HEK293T (cell line): ENCODE measurements at regions not wholly inside any gene's neighbourhood (a gene's known extent, or its start where the extent isn't known, plus 50 kb on each side); places are given as distances from the start of the nearest gene placed in this dataset.
"Not testable (repeated sequence)": the region's sequence is repeated elsewhere in the genome, so short reads cannot be mapped to it uniquely, and the experiment has no call there.

Source experiments
- CTCF ChIA-PET: fragments of 350-600 bp; formaldehyde crosslinking; extraction: SDS; loops from one replicate; lab custom pipeline; 2021; ENCODE audit warnings: antibody characterized with exemption, inconsistent platforms; lab: Yijun Ruan, JAX
- POLR2A ChIA-PET: fragments of 350-600 bp; formaldehyde crosslinking; extraction: SDS; loops from one replicate; lab custom pipeline; 2020; ENCODE audit warnings: antibody characterized with exemption, inconsistent platforms; lab: Yijun Ruan, JAX
- DNase-seq: peaks from one replicate; pipeline ENCODE4 v3.0.0; 2012; ENCODE audit warnings: mixed read lengths; ENCODE audit errors: extremely low spot score
- ARNT ChIP-seq: fragments of 450-650 bp; IDR thresholded peaks from 2 replicates; pipeline ENCODE4 v1.6.1; 2017; ENCODE audit warnings: mild to moderate bottlenecking
- BHLHE40 ChIP-seq: fragments of 450-650 bp; IDR thresholded peaks from 2 replicates; pipeline ENCODE4 v1.6.1; 2016; ENCODE audit warnings: mild to moderate bottlenecking, moderate library complexity, borderline replicate concordance
- CTBP1 ChIP-seq: fragments of 450-650 bp; IDR thresholded peaks from 2 replicates; pipeline ENCODE4 v1.6.1; 2016; ENCODE audit warnings: borderline replicate concordance
- ELF4 ChIP-seq: fragments of 450-650 bp; IDR thresholded peaks from 2 replicates; pipeline ENCODE4 v1.6.1; 2017; ENCODE audit warnings: antibody characterized with exemption
- FOXA1 ChIP-seq: fragments of 450-650 bp; IDR thresholded peaks from 2 replicates; pipeline ENCODE4 v1.6.1; 2016; ENCODE audit warnings: mild to moderate bottlenecking
- FOXK2 ChIP-seq: fragments of 450-650 bp; IDR thresholded peaks from 2 replicates; pipeline ENCODE4 v1.6.1; 2016; ENCODE audit warnings: mild to moderate bottlenecking
- FOXM1 ChIP-seq: fragments of 450-650 bp; IDR thresholded peaks from 2 replicates; pipeline ENCODE4 v1.6.1; 2017; ENCODE audit warnings: mild to moderate bottlenecking, borderline replicate concordance
- HDGF ChIP-seq: fragments of 450-650 bp; IDR thresholded peaks from 2 replicates; pipeline ENCODE4 v1.6.1; 2017; ENCODE audit warnings: antibody characterized with exemption, borderline replicate concordance
- L3MBTL2 ChIP-seq: fragments of 450-650 bp; conservative IDR thresholded peaks from 2 replicates; pipeline ENCODE4 v1.6.1; 2016; ENCODE audit warnings: mild to moderate bottlenecking
- LEF1 ChIP-seq: fragments of 450-650 bp; IDR thresholded peaks from 2 replicates; pipeline ENCODE4 v1.6.1; 2017; ENCODE audit warnings: mild to moderate bottlenecking, borderline replicate concordance
- NFRKB ChIP-seq: fragments of 450-650 bp; IDR thresholded peaks from 2 replicates; pipeline ENCODE4 v1.6.1; 2016; ENCODE audit warnings: mild to moderate bottlenecking, moderate library complexity
- PKNOX1 ChIP-seq: fragments of 450-650 bp; IDR thresholded peaks from 2 replicates; pipeline ENCODE4 v1.6.1; 2016
- SP1 ChIP-seq: fragments of 450-650 bp; IDR thresholded peaks from 2 replicates; pipeline ENCODE4 v1.6.1; 2017
- SUZ12 ChIP-seq: fragments of 450-650 bp; IDR thresholded peaks from 2 replicates; pipeline ENCODE4 v1.6.1; 2016; ENCODE audit warnings: mild to moderate bottlenecking
- TARDBP ChIP-seq: fragments of 450-650 bp; IDR thresholded peaks from 2 replicates; pipeline ENCODE4 v1.6.1; 2016
- ZNF384 ChIP-seq: fragments of 450-650 bp; IDR thresholded peaks from 2 replicates; pipeline ENCODE4 v1.6.1; 2016

GRCh38 chr3:23136054-23136453, 67.1 kb upstream of the UBE2E2 start:
- ChIA-PET CTCF (no interaction called here), POLR2A (no interaction called here)
- TF ChIP-seq TARDBP (no peak), FOXA1 (no peak), SP1 (no peak), ARNT (no peak), L3MBTL2 (no peak), HDGF (no peak), CTBP1 (no peak), LEF1 (no peak), ZNF384 (no peak), PKNOX1 (no peak), FOXM1 (no peak), NFRKB (no peak), SUZ12 (no peak), BHLHE40 (no peak)
- DNase-seq = no peak

GRCh38 chr3:23144051-23144450, 59.1 kb upstream of the UBE2E2 start:
- POLR2A ChIA-PET, DNase-seq, CTCF ChIA-PET: not testable (repeated sequence)

- ChIA-PET CTCF (no interaction called here), POLR2A (no interaction called here)
- TF ChIP-seq FOXK2 = no peak
- TF ChIP-seq L3MBTL2 = no peak
- TF ChIP-seq FOXA1 = no peak
- TF ChIP-seq HDGF = no peak
- no peak for TF ChIP-seq SP1
- no peak for TF ChIP-seq ZNF384
- no peak for TF ChIP-seq SUZ12
- TF ChIP-seq ARNT = no peak
- TF ChIP-seq LEF1 = no peak
- no peak for TF ChIP-seq BHLHE40
- no peak for TF ChIP-seq PKNOX1
- no peak for DNase-seq
Observed at GRCh38 chr3:23146163-23146562, 57.0 kb upstream of the UBE2E2 start.

GRCh38 chr3:23152989-23153388, 50.1 kb upstream of the UBE2E2 start:
- ChIA-PET CTCF (interaction anchor here (0.6 kb wide), 1 partner anchor 634 kb away, joined by 3 read pairs; no protein-coding TSS in a partner anchor), POLR2A (no interaction called here)
- TF ChIP-seq TARDBP (no peak), ELF4 (no peak), LEF1 (no peak), SP1 (no peak), HDGF (no peak), FOXK2 (no peak), NFRKB (no peak), CTBP1 (no peak), PKNOX1 (no peak), SUZ12 (no peak), FOXM1 (no peak), ARNT (no peak), ZNF384 (no peak), L3MBTL2 (no peak), FOXA1 (no peak), BHLHE40 (no peak)
- no peak for DNase-seq
